DMS153 (cell line): ENCODE measurements at regions not wholly inside any gene's neighbourhood (a gene's known extent, or its start where the extent isn't known, plus 50 kb on each side); places are given as distances from the start of the nearest gene placed in this dataset.

Experiments used
- DNase-seq: peaks from one replicate; lab custom pipeline; 2025; lab: John Stamatoyannopoulos, UW

- DNase-seq: no peak
These were observed 180.6 kb upstream of the TMTC4 start for GRCh38 chr13:100855151-100855550.

- no peak for DNase-seq
These were observed 179.4 kb upstream of the TMTC4 start for GRCh38 chr13:100854006-100854405.

DNA sequence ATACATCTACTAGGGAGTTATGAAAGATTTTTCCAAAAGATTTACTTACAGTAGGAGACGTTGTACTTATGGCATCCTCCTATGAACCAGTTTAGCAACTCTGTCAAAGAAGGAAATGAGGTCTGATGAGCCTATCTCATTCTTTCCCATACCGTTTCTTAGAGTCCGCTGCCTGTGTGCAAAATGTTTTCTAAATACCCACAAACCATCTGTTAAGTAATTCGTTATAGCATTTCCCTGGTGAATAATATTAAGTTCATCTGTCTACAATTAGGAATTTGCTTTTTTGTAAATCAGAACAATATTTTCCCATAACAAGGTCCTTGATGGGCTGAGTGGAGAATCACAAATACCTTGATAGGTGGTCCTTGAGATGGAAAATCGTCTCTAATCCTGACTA, 178.8 kb upstream of the TMTC4 start:
- DNase-seq: no peak

GRCh38 chr13:100852146-100852545, 177.6 kb upstream of the TMTC4 start:
- DNase-seq: no peak

DNA sequence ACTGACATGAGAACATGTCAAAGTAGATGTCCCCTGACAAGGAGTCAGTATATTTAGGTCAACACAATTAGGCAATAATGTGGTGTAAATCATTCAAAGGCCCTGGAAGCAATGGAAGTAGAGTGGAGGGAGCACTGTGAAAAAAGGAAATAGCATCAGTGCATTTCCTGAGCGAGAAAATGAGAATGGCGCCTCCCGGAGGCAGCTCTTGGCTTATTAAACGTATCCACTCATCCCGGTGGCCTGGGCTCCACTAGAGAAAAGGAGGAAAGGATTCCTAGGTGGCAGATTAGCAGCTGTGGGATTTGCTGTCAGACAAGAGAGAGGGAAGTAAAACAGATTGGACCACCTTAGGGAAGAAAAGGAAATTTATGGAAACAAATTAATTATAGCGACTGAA, 173.7 kb upstream of the TMTC4 start:
- DNase-seq: no peak

- DNase-seq: no peak
These were observed 170.6 kb upstream of the TMTC4 start for GRCh38 chr13:100845128-100845757.

- DNase-seq: no peak
These were observed 167.5 kb upstream of the TMTC4 start for GRCh38 chr13:100842136-100842535.

- DNase-seq: no peak
These were observed 163.8 kb upstream of the TMTC4 start for GRCh38 chr13:100838387-100838786.

- no peak for DNase-seq
These were observed 163.0 kb upstream of the TMTC4 start for GRCh38 chr13:100837631-100838030.

- no peak for DNase-seq
These were observed 162.1 kb upstream of the TMTC4 start for GRCh38 chr13:100836711-100837110.

DNA sequence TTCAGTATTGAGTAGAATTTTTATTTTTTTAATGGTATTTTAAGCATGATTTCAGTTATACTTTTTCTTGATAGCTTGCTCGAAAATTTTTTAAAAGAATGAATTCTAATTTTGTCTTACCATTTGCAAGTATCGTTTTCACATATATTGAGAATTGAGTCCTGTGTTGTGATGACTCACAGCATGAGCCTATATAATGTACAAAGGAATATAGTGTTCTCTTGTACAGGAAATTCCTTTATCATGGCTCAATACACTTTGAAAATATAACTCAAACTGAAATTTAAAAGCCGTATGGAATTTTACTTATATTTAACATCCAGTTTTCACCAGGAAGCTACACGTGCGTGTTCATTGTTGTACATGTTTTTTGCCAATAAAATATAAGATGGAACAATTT, 161.1 kb upstream of the TMTC4 start:
- no peak for DNase-seq

GRCh38 chr13:100833427-100833826, 158.8 kb upstream of the TMTC4 start:
- no peak for DNase-seq

DNA sequence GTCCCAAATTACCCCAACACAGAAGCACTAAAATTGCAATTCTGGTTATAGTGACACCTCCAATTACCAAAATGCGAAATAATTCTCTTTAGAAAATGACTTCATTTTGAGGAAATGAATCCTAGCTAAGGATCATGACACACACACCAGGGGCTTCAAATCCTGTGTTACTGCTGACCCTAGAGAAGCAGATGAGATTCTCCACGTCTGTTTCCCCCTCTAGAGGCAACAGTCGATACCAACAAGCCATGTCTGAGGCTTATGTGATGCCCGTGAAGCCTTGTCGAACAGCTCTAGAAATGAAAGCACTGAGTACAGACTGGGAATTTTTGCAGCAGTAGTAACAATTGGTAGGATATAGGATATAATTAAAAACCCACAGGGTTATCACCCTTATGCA, 153.6 kb upstream of the TMTC4 start:
- DNase-seq: no peak

DNA sequence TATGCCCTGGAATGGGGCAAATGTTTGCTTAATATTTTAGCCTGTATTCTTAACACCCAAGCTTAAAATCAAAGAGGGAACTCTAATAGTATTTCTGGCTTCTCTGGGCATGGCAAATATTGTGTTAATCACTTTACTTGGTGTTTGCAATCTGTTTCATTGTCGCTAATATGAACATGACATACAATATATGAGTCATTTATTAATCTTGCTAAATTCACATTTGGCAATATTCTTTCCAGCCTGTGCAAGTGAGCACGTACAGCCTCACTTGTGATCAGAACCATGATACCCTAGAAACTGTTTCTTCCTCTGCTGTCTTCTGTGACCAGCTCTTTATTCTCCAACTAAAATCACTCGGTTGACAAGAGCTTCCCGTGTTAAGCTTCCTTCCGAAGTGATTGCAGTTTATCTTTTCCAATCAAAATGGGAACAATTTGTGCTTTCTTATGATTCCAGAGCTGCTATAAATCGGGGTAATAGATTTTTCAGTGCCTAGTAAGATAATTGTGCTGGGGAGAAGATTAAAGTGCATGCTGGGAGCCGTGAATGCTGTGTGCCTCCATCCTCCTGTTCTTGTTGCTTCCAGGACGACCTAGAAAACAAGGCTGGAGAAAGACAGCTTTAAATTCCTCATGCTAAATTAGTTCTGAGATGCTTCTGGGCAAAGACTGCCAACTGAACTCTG, 153.0 kb upstream of the TMTC4 start:
- DNase-seq: no peak

GRCh38 chr13:100826441-100826840, 151.8 kb upstream of the TMTC4 start:
- DNase-seq: no peak

DNA sequence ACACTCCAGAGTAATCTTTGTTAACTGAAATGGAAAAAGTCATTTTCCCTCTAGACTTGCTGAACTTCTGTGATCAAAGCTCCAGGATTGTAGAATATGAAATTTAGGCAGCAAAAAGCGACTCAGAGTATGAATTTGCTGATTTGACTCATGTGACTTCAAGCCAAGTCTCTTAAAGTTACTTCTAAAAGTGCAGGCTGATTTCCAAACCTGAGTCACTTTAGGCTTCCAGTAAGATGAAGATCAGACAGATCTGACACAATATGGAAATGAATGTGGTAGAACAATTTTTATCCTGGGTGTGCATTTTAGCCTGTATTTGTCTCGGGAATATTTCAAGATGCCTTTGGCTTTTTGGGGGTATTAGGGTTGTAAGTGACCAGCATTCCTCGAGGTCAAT, 151.0 kb upstream of the TMTC4 start:
- DNase-seq: no peak

DNA sequence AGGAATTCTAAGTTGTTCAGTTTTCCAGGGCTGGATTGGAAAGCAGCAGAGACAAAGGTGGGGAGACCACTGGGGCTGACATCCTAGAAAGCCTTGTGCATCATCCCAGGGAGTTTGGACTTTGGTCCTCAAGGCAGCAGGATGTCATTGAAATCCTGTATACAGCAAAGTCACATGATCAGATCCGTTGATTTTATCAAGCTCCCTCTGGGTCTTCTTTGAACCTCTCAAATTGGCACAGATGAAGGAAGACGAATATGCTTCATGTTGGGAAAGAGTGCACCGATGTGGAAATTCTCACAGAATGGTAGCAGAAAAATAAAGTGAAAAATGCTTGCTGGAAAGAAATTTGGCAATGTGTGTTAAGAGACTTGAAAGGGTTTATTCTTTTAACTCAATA, 149.8 kb upstream of the TMTC4 start:
- DNase-seq: no peak

DNA sequence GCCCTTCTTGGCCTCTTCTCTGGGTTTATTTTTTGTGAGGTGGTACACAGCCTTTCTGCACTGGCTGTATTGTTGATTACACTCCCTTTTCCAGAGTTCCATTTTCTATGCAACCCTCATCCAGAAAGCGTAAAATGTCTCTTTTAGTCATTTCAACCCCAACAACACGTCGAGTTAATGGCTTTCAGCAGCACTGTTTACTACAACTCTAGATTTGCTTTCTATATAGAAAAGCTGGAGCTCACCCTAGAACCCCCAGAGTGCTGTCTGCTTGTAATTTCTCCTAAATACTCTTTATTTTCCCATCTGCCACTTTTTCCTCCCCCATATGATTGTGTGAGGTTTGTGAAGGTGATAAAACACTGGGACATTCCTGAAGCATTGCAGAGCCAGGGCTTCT, 148.9 kb upstream of the TMTC4 start:
- DNase-seq: no peak

GRCh38 chr13:100822871-100823443, 148.4 kb upstream of the TMTC4 start:
- no peak for DNase-seq

GRCh38 chr13:100818711-100819110, 144.1 kb upstream of the TMTC4 start:
- DNase-seq: no peak

DNA sequence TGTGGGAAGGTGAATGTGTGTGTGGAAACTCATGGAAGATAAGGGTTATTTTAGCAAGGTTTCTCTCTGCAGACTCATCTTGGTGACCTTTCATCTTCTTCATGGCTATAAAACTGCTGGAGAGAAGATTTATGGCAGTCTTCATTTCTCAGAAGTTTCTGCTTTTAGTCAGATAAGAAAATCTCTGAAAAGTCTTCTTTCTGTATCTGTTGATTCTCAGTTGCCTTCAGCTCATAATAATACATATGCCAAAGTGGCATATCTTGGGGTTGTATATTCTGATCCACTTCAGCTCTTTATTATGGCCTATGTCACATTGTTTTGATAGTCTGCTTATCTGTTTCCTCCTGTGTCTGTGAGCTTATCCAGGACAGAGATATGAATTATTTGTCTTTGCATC, 143.3 kb upstream of the TMTC4 start:
- no peak for DNase-seq

GRCh38 chr13:100815476-100816046, 141.0 kb upstream of the TMTC4 start:
- no peak for DNase-seq

DNA sequence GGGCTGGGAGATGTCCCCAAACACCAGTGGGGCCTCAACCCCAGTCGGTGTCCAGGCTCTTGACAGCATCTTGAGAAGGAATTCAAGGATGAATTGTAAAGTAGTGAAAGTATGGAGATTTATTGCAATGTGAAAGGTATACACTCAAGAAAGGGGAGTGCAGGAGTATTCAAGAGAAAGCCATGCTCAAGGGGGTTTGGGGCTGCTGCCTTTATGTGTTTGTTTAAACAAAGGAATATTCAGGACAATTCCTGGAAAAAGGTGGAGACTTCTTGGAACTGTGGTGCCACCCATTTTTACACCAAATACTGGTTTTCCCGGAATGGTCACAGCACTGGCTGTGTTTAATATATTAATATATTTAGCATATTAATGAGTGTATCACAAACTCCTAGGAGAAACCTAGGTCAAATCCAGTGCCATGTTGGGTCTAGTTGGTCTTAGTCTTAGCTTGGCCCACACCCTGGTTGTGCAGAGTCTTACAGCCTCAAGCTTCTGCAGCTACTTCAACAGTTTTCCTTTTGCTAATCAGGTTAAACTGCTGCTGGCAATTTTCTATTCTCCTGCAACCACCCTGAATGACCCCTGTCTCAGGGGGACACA, 138.5 kb upstream of the TMTC4 start:
- DNase-seq: no peak
